SH-SY5Y (cell line): ENCODE measurements at regions not wholly inside any gene's neighbourhood (a gene's known extent, or its start where the extent isn't known, plus 50 kb on each side); places are given as distances from the start of the nearest gene placed in this dataset.

ENCODE experiments used
- GATA2 ChIP-seq: IDR thresholded peaks from 2 replicates; pipeline ENCODE4 v1.6.1; 2011; ENCODE audit warnings: mild to moderate bottlenecking, low read depth, low read length
- GATA3 ChIP-seq: IDR thresholded peaks from 2 replicates; pipeline ENCODE4 v1.6.1; 2011; ENCODE audit warnings: low read depth, mild to moderate bottlenecking, low read length, moderate library complexity

DNA sequence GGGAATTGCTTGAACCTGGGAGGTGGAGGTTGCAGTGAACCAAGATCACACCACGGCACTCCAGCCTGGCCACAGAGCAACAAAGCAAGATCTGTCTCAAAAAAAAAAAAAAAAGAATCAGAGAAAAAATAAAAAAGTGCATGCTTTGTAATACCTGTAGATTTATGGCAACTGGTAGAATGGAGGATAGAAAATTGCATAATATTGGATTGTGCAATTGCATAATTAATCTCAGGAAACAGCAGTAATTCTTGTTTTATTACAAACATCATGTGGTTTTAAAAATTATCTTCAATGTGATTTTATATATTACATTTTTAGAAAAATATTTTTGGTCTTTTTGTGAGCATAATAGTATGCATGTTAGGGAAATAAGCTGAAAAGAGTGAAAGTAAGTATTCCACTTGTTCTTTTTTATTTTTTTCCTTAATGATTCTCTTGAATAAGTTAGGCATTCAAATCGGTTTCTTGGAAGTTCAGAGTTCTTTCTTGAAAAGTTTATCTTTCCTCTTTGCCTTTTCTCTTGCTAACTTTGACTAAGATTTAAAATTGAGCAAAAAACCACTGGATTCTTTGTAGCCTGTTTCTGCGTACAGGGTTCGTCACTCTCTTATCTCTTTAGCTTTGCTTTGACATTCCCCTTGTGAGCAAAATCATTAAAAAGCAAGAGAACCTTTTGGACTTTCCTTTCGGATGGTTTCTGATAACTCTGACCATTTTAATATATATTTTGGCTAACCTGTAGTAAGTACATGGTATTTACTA, 127.5 kb upstream of the ADAMTS5 start:
- TF ChIP-seq GATA2, result no peak
- no peak for TF ChIP-seq GATA3

DNA sequence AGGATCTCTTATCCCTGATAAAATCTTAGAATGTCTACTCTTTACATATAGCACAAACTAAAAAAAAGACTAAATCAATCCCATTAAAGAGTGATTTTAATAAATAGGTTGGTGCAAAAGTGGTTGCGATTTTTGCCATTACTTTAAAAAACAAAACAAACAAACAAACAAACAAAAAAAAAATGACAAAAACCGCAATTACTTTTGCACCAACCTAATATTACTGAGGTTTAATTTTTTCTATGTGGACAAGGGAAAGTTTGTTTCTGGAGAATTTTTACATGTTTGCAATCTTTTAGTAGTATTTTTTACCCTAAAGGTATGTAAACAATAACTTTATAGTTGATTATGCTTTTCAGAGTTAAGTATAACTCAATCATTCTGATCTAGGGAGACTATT, 119.7 kb upstream of the ADAMTS5 start:
- TF ChIP-seq GATA3 (no peak), GATA2 (no peak)

DNA sequence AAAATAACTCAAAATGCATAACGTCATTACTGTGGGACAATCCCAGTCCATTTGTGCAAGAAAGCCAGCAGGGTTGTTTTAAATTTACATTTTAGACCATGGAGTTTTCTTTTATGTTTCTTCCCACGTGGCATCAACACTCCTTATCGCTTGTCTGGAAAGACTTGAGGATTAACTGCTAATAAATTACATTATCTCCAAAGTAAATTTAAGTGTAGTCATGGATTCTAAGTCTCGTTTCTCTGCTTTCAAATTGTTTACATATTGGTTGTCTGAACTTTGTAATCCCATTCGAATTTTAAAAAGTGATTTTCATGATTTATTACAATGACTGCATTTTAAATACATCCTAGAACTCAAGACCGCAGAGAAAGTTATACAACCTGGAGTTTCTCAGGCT, 119.3 kb upstream of the ADAMTS5 start:
- no peak for TF ChIP-seq GATA3
- no peak for TF ChIP-seq GATA2

DNA sequence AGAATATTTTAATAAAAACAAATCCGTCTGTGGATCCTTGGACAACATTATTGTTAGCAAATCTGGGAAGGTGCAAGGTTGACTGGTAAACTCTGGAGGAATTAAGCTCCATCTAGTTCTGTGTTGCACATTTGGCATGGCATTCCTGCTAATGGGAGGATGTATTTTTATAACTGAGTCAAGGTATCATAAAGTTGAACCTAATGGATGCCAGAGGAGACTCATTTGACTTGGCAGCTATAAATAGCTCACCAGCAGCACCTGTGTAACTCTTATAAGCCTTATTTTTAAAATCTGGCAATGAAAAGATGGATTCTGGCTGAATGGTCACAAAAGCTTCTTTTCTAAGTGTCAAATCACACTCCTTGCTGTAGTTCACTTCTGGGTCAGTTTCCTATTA, 118.5 kb upstream of the ADAMTS5 start:
- TF ChIP-seq GATA3, result no peak
- TF ChIP-seq GATA2, result no peak

DNA sequence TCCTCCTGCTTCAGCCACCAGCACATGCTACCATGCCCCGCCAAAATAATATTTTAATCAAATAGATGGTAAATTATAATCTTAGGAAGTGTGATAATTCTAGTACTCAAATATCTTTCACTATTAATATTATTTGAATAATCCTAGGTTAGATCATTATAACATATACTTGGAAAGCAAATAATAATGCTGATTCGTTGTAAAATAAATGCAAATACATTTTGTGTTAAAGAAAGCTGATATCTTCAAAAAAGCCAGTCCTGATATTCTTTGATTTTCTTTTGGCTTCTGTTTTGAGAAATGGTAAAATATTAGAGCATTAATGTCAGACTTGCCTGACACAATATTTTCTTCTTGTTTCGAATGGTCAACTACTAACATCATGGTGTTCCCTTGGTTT, 116.3 kb upstream of the ADAMTS5 start:
- TF ChIP-seq GATA3 (no peak), GATA2 (no peak)

DNA sequence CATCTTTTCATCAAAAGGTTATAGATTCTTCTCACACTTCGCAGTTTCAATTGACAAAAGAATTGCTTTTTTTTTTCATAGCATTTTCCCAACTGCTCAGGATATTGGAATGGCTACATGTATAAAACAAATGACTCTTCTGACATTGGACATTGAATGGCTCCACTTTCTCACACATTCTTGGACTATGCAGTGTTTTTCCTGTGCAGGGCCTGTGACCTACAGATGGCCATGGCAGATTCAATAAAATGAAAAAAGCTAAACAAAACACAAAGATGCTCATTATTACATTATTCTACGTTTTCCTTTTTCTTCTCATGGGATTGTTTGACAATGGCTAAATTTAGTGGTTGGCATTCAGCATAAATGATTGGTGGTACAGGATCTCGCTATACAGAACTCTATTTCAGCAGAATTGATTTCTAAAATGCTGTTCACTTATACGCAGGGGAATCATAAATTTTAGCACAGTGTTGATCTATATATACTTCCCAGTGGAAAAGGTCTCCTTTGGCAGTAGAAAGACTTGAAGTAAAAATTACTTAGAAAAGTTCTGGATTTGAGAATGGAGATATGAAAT, 115.6 kb upstream of the ADAMTS5 start:
- no peak for TF ChIP-seq GATA2
- TF ChIP-seq GATA3, result no peak

DNA sequence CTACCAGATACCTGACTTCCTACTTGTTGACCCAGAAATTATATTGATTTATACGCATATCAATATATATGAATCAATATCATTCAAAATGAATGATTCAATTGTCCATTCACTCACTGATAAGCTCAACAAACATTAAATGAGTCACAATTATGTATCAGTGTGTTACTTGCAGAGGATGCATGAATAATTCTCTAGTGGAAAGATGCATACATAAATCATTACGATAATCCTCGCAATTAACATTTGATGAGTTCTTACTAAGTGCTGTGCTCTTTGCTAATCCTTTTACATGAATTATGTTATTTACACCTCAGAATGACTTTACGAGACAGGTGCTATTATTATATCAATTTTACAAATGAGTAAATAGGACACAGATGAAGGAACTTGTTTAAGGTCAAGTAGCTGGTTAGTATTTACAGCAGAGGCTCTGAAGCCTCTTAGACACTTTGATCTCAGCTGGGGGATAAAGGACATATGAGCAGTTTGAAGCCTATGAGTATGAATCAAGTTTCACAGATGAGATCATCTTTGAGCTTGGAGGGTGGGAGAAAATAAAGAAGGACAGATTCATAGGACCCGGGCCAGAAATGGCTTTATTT, 112.8 kb upstream of the ADAMTS5 start:
- TF ChIP-seq GATA3 (no peak), GATA2 (no peak)

DNA sequence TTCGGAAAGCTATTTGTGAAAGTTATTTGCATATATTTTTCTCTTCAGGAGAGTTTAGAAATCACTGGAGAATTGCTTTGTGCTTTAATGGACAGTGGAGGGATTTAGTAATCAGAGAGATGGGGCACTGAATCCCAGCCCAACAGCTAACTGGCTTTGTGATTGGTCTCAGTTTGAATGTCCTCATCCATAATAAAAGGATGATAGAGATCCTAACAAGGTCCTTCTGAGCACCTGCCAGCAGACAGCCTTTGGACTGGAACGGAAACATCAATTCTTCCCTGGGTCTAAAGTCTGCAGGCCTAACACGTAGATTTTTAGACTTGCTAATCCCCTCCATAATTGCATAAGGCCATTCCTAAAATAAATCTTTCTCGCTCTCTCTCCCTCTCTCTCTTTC, 112.0 kb upstream of the ADAMTS5 start:
- no peak for TF ChIP-seq GATA3
- no peak for TF ChIP-seq GATA2

DNA sequence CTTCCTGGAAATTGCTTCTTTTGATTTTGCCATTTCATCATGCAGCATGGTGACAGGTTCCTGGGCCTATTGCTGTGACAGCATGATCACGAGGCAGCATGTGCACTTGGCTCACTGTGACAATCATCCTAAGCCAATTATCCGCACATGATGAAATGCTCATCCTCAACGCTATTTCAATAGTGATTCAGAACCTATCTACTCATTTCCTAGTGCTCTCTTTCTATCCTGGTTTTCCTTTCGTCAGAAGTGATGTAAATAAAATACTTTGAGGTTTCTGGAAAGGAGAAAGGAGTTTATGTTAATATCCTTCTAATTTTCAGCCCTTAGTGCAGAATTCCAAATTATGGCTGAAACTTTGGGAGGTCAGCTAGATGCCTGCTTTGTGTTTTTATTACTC, 110.6 kb upstream of the ADAMTS5 start:
- TF ChIP-seq GATA2 (no peak), GATA3 (no peak)

DNA sequence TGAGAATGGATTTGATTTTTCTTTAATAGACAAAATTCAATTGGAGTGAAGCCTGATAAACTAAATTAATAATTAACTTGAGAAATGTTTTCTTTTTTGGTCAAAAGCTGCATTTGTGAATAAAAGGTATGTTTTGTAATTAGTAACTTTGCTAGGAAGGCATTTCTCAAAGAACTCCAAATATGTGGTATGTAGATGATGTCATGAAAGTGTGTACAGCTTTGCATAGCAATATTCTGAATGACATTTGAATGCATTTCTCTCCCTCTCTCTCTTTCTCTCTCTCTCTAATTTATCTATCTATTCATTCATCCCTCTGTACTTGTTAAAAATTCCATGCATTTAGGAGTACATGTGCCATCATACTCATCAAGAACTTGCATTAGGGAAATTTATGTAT, 109.1 kb upstream of the ADAMTS5 start:
- no peak for TF ChIP-seq GATA2
- no peak for TF ChIP-seq GATA3

DNA sequence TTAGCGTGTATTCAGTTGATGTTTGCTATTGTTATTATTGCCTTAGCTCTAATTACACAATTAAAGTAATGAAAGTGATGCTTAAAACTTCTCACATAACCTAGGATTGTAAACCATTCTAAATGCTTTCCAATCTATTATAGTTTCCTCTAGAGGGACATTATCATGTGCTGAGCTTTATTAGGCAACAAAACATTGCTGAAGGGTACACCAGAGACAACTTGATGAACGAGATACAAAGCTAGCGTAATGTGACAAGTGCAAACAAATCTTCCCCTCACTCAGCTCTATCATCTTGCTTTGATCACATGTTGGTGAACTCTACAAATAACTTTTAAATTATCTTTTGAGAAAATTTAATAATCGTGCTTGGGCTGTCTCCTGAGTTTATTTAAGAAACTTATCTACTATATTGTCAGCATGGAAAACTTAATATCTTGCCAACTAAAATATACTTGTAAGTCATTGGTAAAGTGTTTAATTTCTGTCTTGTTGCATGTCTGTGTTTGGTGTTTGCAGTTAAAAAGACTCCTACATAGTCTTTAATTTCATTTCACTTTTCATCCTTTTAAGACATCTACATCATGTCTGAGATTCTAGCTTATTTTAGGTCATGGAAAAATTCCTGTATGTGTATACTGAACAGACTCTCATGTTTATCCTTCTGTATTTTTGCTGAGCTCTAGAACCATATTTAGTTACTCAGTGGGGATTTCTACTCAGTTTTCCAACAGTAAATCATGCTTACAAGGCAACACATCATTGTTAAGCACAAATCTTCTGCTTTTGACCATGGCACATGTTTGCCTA, 104.2 kb upstream of the ADAMTS5 start:
- TF ChIP-seq GATA3, result no peak
- no peak for TF ChIP-seq GATA2

DNA sequence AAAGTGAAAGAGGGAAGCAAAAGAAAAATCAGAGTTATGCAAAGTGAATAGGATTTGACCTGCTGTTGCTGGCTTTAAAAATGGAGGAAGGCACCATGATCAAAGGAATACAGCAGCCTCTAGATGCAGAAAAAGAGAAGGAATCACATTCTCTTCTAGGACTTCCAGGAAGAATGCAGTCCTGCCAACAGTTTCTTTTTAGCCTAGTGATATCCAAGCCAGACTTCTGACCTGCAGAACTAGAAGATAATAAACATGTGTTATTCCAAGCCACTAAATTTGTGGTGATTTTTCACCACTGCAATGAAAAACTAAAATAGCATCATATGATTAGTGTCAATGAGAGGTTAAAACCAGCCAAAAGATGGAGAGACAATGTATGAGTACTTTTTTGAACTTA, 101.9 kb upstream of the ADAMTS5 start:
- no peak for TF ChIP-seq GATA3
- TF ChIP-seq GATA2, result no peak

DNA sequence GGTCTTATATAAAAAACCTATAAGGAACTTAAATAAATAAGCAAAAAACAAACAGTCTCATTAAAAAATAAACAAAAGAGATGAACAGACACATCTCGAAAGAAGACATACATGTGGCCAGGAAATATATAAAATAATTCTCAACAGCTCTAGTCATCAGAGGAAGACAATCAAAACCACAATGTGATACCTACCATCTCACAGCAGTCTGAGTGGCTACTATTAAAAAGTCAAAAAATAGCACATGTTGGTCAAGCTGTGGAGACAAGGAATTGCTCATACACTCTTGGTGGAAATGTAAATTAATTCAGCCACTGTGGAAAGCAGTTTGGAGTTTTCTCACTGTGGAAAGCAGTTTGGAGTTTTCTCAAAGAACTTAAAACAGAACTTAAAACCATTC, 100.3 kb upstream of the ADAMTS5 start:
- TF ChIP-seq GATA2 (no peak), GATA3 (no peak)

DNA sequence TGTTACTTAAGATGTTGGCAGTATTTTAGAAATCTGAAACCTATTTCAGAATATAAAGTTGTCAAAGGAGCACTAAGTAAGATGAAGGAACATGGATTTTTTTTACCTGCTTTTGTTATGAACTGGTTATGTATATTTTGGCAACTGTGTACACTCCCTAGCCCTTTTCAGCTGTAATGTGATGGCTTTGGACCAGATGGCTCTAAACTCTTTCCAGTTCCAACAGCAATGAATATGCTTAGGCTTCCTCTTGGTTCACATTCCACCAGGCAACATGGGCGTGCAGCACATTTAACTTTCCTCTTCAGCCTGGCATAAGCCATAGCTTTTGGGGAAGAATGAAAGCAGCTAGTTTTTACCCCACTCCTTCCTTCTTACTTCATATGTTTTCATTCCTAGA, 95.6 kb upstream of the ADAMTS5 start:
- TF ChIP-seq GATA3 (no peak), GATA2 (no peak)
